ENCODE measurements at regions not wholly inside any gene's neighbourhood (a gene's known extent, or its start where the extent isn't known, plus 50 kb on each side); places are given as distances from the start of the nearest gene placed in this dataset.

GRCh38 chr4:127188847-127189246 is 443.9 kb upstream of the INTU start:
- TF ChIP-seq EZH2 (IDR thresholded peaks at IDR 0.05; ENCODE audit: insufficient read depth, poor library complexity, severe bottlenecking), result no peak
- no peak for TF ChIP-seq EZH2phosphoT487 (IDR thresholded peaks at IDR 0.05; ENCODE audit: insufficient read depth, low read depth)

Data from GM23248 (cell line).